HG03442 (cell line): ENCODE measurements at regions not wholly inside any gene's neighbourhood (a gene's known extent, or its start where the extent isn't known, plus 50 kb on each side); places are given as distances from the start of the nearest gene placed in this dataset.

Experiments
- ATAC-seq: cut with Tn5 transposase; IDR thresholded peaks from one replicate; pipeline ENCODE4 v1.9.1; 2021; ENCODE audit warnings: mild to moderate bottlenecking, moderate library complexity; ENCODE audit not compliant: unreplicated experiment

GRCh38 chr10:45183174-45183573 lies 132.2 kb downstream of the OR13A1 start:
- no peak for ATAC-seq

- ATAC-seq: no peak
Measured at GRCh38 chr10:45197816-45198485, 117.5 kb downstream of the OR13A1 start.

- no peak for ATAC-seq
Measured at GRCh38 chr10:45198486-45199204, 116.8 kb downstream of the OR13A1 start.

- ATAC-seq: no peak
Measured at GRCh38 chr10:45199205-45199740, 116.1 kb downstream of the OR13A1 start.

GRCh38 chr10:45201271-45201670 lies 114.1 kb downstream of the OR13A1 start:
- no peak for ATAC-seq

- no peak for ATAC-seq
Measured at GRCh38 chr10:45202242-45202641, 113.2 kb downstream of the OR13A1 start.

GRCh38 chr10:45204954-45205775 lies 110.2 kb downstream of the OR13A1 start:
- no peak for ATAC-seq

GRCh38 chr10:45209888-45210287 lies 105.5 kb downstream of the OR13A1 start:
- ATAC-seq: no peak

- no peak for ATAC-seq
Measured at GRCh38 chr10:45211576-45211975, 103.8 kb downstream of the OR13A1 start.

- ATAC-seq: no peak
Measured at GRCh38 chr10:45219416-45219815, 96.0 kb downstream of the OR13A1 start.

GRCh38 chr10:45220931-45221330 lies 94.5 kb downstream of the OR13A1 start:
- no peak for ATAC-seq

GRCh38 chr10:45224219-45224841 lies 91.1 kb downstream of the OR13A1 start:
- ATAC-seq: no peak

GRCh38 chr10:45227042-45227441 lies 88.4 kb downstream of the OR13A1 start:
- no peak for ATAC-seq

- ATAC-seq: no peak
Measured at GRCh38 chr10:45227456-45227855, 88.0 kb downstream of the OR13A1 start.

- ATAC-seq: no peak
Measured at GRCh38 chr10:45229823-45230222, 85.6 kb downstream of the OR13A1 start.

- peak; percentile 69 for ATAC-seq
Measured at GRCh38 chr10:45235260-45235769, 80.1 kb downstream of the OR13A1 start.

GRCh38 chr10:45235798-45236220 lies 79.6 kb downstream of the OR13A1 start:
- no peak for ATAC-seq

GRCh38 chr10:45238896-45239295 lies 76.5 kb downstream of the OR13A1 start:
- ATAC-seq: no peak

GRCh38 chr10:45239642-45240041 lies 75.8 kb downstream of the OR13A1 start:
- no peak for ATAC-seq

- ATAC-seq: no peak
Measured at GRCh38 chr10:45241865-45242520, 73.4 kb downstream of the OR13A1 start.
